ENCODE measurements at regions not wholly inside any gene's neighbourhood (a gene's known extent, or its start where the extent isn't known, plus 50 kb on each side); places are given as distances from the start of the nearest gene placed in this dataset.

DNA sequence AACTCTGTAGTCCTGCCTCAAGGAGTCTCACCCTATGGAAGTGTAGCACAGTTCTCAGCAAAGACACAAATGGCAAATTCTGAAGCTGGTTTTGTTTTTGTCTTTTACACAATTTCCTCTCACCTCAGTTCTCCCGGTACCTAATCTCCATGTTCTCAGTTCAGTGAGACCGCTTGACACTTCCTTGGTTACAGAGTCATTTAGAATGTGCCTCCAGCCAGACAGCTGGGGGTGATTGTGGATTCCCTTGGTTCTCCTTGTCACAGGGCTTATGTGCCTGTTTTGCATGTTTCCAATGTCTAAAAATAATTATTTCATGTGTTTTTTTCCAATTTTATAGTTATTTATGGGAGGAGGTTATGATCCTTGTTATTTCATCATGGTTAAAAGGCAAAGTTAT is 379.5 kb upstream of the MAP2 start:
- TF ChIP-seq, protein P1, sequence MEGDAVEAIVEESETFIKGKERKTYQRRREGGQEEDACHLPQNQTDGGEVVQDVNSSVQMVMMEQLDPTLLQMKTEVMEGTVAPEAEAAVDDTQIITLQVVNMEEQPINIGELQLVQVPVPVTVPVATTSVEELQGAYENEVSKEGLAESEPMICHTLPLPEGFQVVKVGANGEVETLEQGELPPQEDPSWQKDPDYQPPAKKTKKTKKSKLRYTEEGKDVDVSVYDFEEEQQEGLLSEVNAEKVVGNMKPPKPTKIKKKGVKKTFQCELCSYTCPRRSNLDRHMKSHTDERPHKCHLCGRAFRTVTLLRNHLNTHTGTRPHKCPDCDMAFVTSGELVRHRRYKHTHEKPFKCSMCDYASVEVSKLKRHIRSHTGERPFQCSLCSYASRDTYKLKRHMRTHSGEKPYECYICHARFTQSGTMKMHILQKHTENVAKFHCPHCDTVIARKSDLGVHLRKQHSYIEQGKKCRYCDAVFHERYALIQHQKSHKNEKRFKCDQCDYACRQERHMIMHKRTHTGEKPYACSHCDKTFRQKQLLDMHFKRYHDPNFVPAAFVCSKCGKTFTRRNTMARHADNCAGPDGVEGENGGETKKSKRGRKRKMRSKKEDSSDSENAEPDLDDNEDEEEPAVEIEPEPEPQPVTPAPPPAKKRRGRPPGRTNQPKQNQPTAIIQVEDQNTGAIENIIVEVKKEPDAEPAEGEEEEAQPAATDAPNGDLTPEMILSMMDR (IDR thresholded peaks at IDR 0.05; ENCODE audit: low read depth, low read length, poor library complexity, severe bottlenecking) = no peak
- TF ChIP-seq EZH2phosphoT487 (IDR thresholded peaks at IDR 0.05; ENCODE audit: borderline replicate concordance, low read length) = no peak
